ENCODE measurements at regions not wholly inside any gene's neighbourhood (a gene's known extent, or its start where the extent isn't known, plus 50 kb on each side); places are given as distances from the start of the nearest gene placed in this dataset.

DNA sequence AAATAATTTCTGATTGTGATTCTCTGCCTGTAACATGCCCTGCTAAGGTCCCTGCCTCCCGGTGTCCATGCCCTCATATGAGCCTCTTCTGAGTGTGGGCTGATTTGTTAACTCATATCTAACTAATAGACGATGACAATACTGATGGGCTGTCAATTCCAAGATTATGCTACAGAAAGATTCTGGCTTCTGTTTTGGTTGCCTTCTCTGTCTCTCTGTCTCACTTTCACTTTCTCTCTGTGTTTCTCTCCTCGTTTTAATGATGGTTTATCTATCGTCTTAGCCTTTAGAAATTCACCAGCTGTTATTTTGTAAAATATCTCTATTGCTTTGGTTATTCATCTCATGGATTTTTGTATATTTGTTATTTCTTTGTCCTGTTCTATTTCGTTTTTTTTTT is 312.5 kb upstream of the ANXA10 start:
- TF ChIP-seq L3MBTL2 (conservative IDR thresholded peaks at IDR 0.05), result no peak
- no peak for TF ChIP-seq SP1 (IDR thresholded peaks at IDR 0.05)
- TF ChIP-seq BHLHE40 (IDR thresholded peaks at IDR 0.05; ENCODE audit: borderline replicate concordance), result no peak
- no peak for TF ChIP-seq ARNT (IDR thresholded peaks at IDR 0.05)
- no peak for TF ChIP-seq FOXK2 (IDR thresholded peaks at IDR 0.05)
- TF ChIP-seq CTBP1 (IDR thresholded peaks at IDR 0.05; ENCODE audit: borderline replicate concordance), result no peak
- TF ChIP-seq TARDBP (IDR thresholded peaks at IDR 0.05), result no peak
- no peak for TF ChIP-seq NFRKB (IDR thresholded peaks at IDR 0.05)
- no peak for TF ChIP-seq ELF4 (IDR thresholded peaks at IDR 0.05)
- no peak for TF ChIP-seq ZNF384 (IDR thresholded peaks at IDR 0.05)
- TF ChIP-seq FOXA1 (IDR thresholded peaks at IDR 0.05), result no peak
